ENCODE measurements at regions not wholly inside any gene's neighbourhood (a gene's known extent, or its start where the extent isn't known, plus 50 kb on each side); places are given as distances from the start of the nearest gene placed in this dataset.

DNA sequence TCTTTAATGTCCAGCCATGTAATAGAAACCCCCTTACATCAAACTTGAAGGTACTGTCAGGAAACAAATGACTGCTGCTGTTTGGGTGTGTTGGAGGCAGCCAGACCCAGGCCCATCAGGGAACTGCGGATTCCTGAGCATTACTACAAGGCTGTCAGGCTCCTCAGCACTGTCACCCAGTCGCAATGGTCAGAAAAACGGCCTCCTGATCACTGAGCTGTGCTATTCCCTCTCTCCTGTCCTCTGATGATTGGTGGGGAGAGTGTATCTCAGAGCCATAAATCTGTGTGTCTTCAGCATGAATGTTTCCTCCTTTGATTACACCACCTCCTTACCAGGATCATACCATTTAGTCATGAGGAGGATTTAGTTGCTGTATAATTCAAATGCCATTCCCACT is 135.2 kb upstream of the GADL1 start:
- no peak overlapping the region for H3K4me3 ChIP-seq
- no peaks in the 10 kb centered on the region for H4K20me1 ChIP-seq (replicated peaks; ENCODE audit: insufficient read depth)
- H3K4me1 ChIP-seq (ENCODE audit: insufficient read depth), result no peaks in the 10 kb centered on the region
- peak; percentile 9 for DNase-seq (ENCODE audit: low spot score)
- no peaks in the 10 kb centered on the region for H3F3A ChIP-seq (replicated peaks; ENCODE audit: low read depth)
- Mint-ChIP-seq H3K4me3 (no peak overlapping the region), H3K9me3 (peaks cover 18% of the 10 kb centered on the region), H3K4me1 (no peaks in the 10 kb centered on the region), H3K27me3 (ENCODE audit: insufficient read depth, low read depth, poor library complexity) (peaks cover 3% of the 10 kb centered on the region), H3K27ac (no peak overlapping the region), H3K36me3 (ENCODE audit: low read depth) (peaks cover 8% of the 10 kb centered on the region; the same call in 1 of the 3 replicates)
- H3K27ac ChIP-seq (ENCODE audit: low read depth), result no peak overlapping the region
- H3K79me2 ChIP-seq (replicated peaks; ENCODE audit: insufficient read depth), result no peaks in the 10 kb centered on the region
- no peaks in the 10 kb centered on the region for H3K36me3 ChIP-seq (ENCODE audit: insufficient read depth)
- no peak overlapping the region for H3K4me2 ChIP-seq
- H3K9me2 ChIP-seq (ENCODE audit: insufficient read depth), result 0 out of 2 replicates have a peak, but pooled peaks cover 12% of the 10 kb centered on the region
- H2AFZ ChIP-seq, result no peak overlapping the region
- no peak for TF ChIP-seq ZNF114 (CRISPR knock-in tag; IDR thresholded peaks at IDR 0.05)
- TF ChIP-seq, protein P1, sequence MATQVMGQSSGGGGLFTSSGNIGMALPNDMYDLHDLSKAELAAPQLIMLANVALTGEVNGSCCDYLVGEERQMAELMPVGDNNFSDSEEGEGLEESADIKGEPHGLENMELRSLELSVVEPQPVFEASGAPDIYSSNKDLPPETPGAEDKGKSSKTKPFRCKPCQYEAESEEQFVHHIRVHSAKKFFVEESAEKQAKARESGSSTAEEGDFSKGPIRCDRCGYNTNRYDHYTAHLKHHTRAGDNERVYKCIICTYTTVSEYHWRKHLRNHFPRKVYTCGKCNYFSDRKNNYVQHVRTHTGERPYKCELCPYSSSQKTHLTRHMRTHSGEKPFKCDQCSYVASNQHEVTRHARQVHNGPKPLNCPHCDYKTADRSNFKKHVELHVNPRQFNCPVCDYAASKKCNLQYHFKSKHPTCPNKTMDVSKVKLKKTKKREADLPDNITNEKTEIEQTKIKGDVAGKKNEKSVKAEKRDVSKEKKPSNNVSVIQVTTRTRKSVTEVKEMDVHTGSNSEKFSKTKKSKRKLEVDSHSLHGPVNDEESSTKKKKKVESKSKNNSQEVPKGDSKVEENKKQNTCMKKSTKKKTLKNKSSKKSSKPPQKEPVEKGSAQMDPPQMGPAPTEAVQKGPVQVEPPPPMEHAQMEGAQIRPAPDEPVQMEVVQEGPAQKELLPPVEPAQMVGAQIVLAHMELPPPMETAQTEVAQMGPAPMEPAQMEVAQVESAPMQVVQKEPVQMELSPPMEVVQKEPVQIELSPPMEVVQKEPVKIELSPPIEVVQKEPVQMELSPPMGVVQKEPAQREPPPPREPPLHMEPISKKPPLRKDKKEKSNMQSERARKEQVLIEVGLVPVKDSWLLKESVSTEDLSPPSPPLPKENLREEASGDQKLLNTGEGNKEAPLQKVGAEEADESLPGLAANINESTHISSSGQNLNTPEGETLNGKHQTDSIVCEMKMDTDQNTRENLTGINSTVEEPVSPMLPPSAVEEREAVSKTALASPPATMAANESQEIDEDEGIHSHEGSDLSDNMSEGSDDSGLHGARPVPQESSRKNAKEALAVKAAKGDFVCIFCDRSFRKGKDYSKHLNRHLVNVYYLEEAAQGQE (IDR thresholded peaks at IDR 0.05; ENCODE audit: unreplicated experiment), result no peak
- TF ChIP-seq, protein P2, sequence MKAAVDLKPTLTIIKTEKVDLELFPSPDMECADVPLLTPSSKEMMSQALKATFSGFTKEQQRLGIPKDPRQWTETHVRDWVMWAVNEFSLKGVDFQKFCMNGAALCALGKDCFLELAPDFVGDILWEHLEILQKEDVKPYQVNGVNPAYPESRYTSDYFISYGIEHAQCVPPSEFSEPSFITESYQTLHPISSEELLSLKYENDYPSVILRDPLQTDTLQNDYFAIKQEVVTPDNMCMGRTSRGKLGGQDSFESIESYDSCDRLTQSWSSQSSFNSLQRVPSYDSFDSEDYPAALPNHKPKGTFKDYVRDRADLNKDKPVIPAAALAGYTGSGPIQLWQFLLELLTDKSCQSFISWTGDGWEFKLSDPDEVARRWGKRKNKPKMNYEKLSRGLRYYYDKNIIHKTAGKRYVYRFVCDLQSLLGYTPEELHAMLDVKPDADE (IDR thresholded peaks at IDR 0.05), result no peak
- no peak for ATAC-seq
- no peaks in the 10 kb centered on the region for H3K27me3 ChIP-seq (ENCODE audit: insufficient read depth)

DNA sequence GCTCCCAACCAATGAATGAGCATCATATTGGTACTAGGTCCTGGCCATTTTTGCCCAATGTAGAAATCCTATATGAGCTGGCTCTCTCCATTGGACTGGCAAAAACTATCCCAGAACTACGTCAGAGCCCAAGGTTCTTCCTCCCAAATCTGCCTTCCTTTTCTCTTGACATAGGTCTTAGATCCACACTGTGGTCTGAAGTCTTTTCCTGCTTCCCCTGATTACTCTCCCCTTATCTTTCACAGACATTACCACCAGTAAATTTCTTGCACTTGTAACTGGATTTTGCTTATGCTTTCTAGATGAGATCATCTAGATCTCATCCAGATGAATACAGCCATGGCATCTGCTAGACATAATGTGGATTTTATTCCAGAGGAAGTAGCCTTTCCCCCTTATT is 141.2 kb upstream of the GADL1 start:
- H3K4me1 ChIP-seq (ENCODE audit: insufficient read depth), result 0 out of 2 replicates have a peak, but pooled peaks cover under 1% of the 10 kb centered on the region
- H3K36me3 Mint-ChIP-seq (ENCODE audit: low read depth), result no peaks in the 10 kb centered on the region
- H4K20me1 ChIP-seq (replicated peaks; ENCODE audit: insufficient read depth), result no peaks in the 10 kb centered on the region
- DNase-seq (ENCODE audit: low spot score) (no peak), ATAC-seq (no peak)
- 0 out of 2 replicates have a peak, but pooled peaks cover 13% of the 10 kb centered on the region for H3K9me2 ChIP-seq (ENCODE audit: insufficient read depth)
- H3K4me3 Mint-ChIP-seq, result no peak overlapping the region
- no peaks in the 10 kb centered on the region for H3F3A ChIP-seq (replicated peaks; ENCODE audit: low read depth)
- H2AFZ ChIP-seq, result no peak overlapping the region
- H3K27ac ChIP-seq (ENCODE audit: low read depth), result no peak overlapping the region
- no peak overlapping the region for H3K4me3 ChIP-seq
- no peaks in the 10 kb centered on the region for H3K79me2 ChIP-seq (replicated peaks; ENCODE audit: insufficient read depth)
- H3K27me3 Mint-ChIP-seq (ENCODE audit: insufficient read depth, low read depth, poor library complexity), result no peaks in the 10 kb centered on the region
- no peak overlapping the region for H3K27ac Mint-ChIP-seq
- no peak overlapping the region for H3K4me2 ChIP-seq
- H3K9me3 Mint-ChIP-seq, result no peaks in the 10 kb centered on the region
- TF ChIP-seq NANOG (IDR thresholded peaks at IDR 0.05; ENCODE audit: borderline replicate concordance), result no peak
- TF ChIP-seq, protein P1 (IDR thresholded peaks at IDR 0.05; ENCODE audit: unreplicated experiment), result no peak
- no peak for TF ChIP-seq POLR2AphosphoS5 (IDR thresholded peaks at IDR 0.05; ENCODE audit: low read depth)
- TF ChIP-seq STAT1 (IDR thresholded peaks at IDR 0.05; ENCODE audit: unreplicated experiment), result no peak
- TF ChIP-seq ZNF331 (CRISPR knock-in tag; IDR thresholded peaks at IDR 0.05; ENCODE audit: low read depth), result no peak
- TF ChIP-seq, protein P3, sequence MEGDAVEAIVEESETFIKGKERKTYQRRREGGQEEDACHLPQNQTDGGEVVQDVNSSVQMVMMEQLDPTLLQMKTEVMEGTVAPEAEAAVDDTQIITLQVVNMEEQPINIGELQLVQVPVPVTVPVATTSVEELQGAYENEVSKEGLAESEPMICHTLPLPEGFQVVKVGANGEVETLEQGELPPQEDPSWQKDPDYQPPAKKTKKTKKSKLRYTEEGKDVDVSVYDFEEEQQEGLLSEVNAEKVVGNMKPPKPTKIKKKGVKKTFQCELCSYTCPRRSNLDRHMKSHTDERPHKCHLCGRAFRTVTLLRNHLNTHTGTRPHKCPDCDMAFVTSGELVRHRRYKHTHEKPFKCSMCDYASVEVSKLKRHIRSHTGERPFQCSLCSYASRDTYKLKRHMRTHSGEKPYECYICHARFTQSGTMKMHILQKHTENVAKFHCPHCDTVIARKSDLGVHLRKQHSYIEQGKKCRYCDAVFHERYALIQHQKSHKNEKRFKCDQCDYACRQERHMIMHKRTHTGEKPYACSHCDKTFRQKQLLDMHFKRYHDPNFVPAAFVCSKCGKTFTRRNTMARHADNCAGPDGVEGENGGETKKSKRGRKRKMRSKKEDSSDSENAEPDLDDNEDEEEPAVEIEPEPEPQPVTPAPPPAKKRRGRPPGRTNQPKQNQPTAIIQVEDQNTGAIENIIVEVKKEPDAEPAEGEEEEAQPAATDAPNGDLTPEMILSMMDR (conservative IDR thresholded peaks at IDR 0.05; ENCODE audit: low read depth in 2 of 2), result no peak
- no peaks in the 10 kb centered on the region for H3K36me3 ChIP-seq (ENCODE audit: insufficient read depth)
- H3K4me1 Mint-ChIP-seq, result peaks cover 7% of the 10 kb centered on the region
- no peaks in the 10 kb centered on the region for H3K27me3 ChIP-seq (ENCODE audit: insufficient read depth)
